Cardiac septum (tissue), 1 donor: ENCODE measurements at regions not wholly inside any gene's neighbourhood (a gene's known extent, or its start where the extent isn't known, plus 50 kb on each side); places are given as distances from the start of the nearest gene placed in this dataset.
"Not testable (repeated sequence)": the region's sequence is repeated elsewhere in the genome, so short reads cannot be mapped to it uniquely, and the experiment has no call there.

ENCODE experiments used
- DNase-seq: peaks from one replicate; pipeline ENCODE4 v3.0.0-alpha.2; 2020; ENCODE audit warnings: low spot score
- intact Hi-C: fragments of 100-400 bp; cut with DNase I; formaldehyde crosslinking; loops from one replicate; pipeline ENCODE4 v1.14.0; 2022
- donor health status: DM: no; HTN: no; CAD: no.

- intact Hi-C loops = no loop called here
- DNase-seq = no peak
Measured at GRCh38 chr6:88472851-88473525, 306.8 kb upstream of the CNR1 start.

GRCh38 chr6:88459643-88460042 is 293.5 kb upstream of the CNR1 start:
- no peak for DNase-seq
- intact Hi-C loops = no loop called here

GRCh38 chr6:88459189-88459588 is 293.0 kb upstream of the CNR1 start:
- intact Hi-C loops = no loop called here
- DNase-seq = no peak

- DNase-seq = no peak
Measured at GRCh38 chr6:88458662-88459061, 292.5 kb upstream of the CNR1 start.

GRCh38 chr6:88456221-88456859 is 290.2 kb upstream of the CNR1 start:
- no peak for DNase-seq
- intact Hi-C loops = no loop called here

More at GRCh38 chr6:88458662-88459061, 292.5 kb upstream of the CNR1 start:
- intact Hi-C loops = no loop called here

- DNase-seq = no peak
- intact Hi-C loops = no loop called here
Measured at GRCh38 chr6:88455317-88455716, 289.2 kb upstream of the CNR1 start.

- intact Hi-C loops = no loop called here
- no peak for DNase-seq
Measured at GRCh38 chr6:88454658-88455057, 288.5 kb upstream of the CNR1 start.

- intact Hi-C loops = no loop called here
- no peak for DNase-seq
Measured at GRCh38 chr6:88449770-88450169, 283.6 kb upstream of the CNR1 start.

- intact Hi-C loops = no loop called here
- no peak for DNase-seq
Measured at GRCh38 chr6:88445188-88445965, 279.2 kb upstream of the CNR1 start.

GRCh38 chr6:88443554-88443953 is 277.4 kb upstream of the CNR1 start:
- intact Hi-C loops = no loop called here
- no peak for DNase-seq

- DNase-seq = no peak
- intact Hi-C loops = no loop called here
Measured at GRCh38 chr6:88442737-88443136, 276.6 kb upstream of the CNR1 start.

GRCh38 chr6:88441346-88441745 is 275.2 kb upstream of the CNR1 start:
- intact Hi-C loops = no loop called here
- no peak for DNase-seq

GRCh38 chr6:88428068-88428467 is 261.9 kb upstream of the CNR1 start:
- intact Hi-C loops = no loop called here
- DNase-seq = no peak

GRCh38 chr6:88426005-88426404 is 259.9 kb upstream of the CNR1 start:
- no peak for DNase-seq
- intact Hi-C loops = no loop called here

GRCh38 chr6:88422831-88423230 is 256.7 kb upstream of the CNR1 start:
- no peak for DNase-seq

GRCh38 chr6:88420967-88421488 is 254.9 kb upstream of the CNR1 start:
- DNase-seq, intact Hi-C loops: not testable (repeated sequence)

More at GRCh38 chr6:88422831-88423230, 256.7 kb upstream of the CNR1 start:
- intact Hi-C loops = no loop called here

- DNase-seq, intact Hi-C loops: not testable (repeated sequence)
Measured at GRCh38 chr6:88418921-88419810, 253.0 kb upstream of the CNR1 start.

GRCh38 chr6:88417361-88417760 is 251.2 kb upstream of the CNR1 start:
- intact Hi-C loops, DNase-seq: not testable (repeated sequence)

- intact Hi-C loops = no loop called here
- no peak for DNase-seq
Measured at GRCh38 chr6:88413459-88413858, 247.3 kb upstream of the CNR1 start.
